Activated naive CD8-positive, alpha-beta T cell (primary cell): ENCODE measurements at regions not wholly inside any gene's neighbourhood (a gene's known extent, or its start where the extent isn't known, plus 50 kb on each side); places are given as distances from the start of the nearest gene placed in this dataset.
"Not testable (repeated sequence)": the region's sequence is repeated elsewhere in the genome, so short reads cannot be mapped to it uniquely, and the experiment has no call there.

Experiments used
- H3K27ac Mint-ChIP-seq: one replicate; pipeline ENCODE4 v1.8.0; 2021; ENCODE audit warnings: mixed read lengths
- H3K27me3 Mint-ChIP-seq: one replicate; pipeline ENCODE4 v1.8.0; 2021; ENCODE audit warnings: mixed read lengths
- H3K36me3 Mint-ChIP-seq: one replicate; pipeline ENCODE4 v1.8.0; 2021; ENCODE audit warnings: mixed read lengths
- H3K4me1 Mint-ChIP-seq: one replicate; pipeline ENCODE4 v1.8.0; 2021; ENCODE audit warnings: low read depth, mixed read lengths
- H3K4me3 Mint-ChIP-seq: one replicate; pipeline ENCODE4 v1.8.0; 2021; ENCODE audit warnings: mild to moderate bottlenecking, mixed read lengths
- H3K9me3 Mint-ChIP-seq: one replicate; pipeline ENCODE4 v1.8.0; 2021; ENCODE audit warnings: low read depth, mixed read lengths

DNA sequence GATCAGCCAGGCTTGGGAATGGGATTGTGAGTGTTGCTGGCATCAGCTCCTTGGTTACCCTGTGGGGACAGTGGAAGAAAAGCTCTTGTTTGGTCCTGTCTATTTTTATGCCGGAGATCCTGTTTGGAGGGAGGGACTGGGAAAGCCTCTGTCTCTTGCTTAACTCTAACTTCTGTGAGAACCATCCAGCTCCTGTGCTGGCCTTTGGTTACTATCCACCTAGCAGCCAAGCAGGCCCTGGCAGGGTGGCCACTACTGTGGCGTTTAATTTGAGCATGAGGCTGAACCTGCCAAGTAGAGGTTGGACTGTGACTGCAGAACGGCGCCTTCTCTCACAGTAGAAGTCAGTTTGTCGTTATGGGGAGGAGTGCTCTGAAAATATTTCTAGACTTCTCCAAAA is 193.3 kb downstream of the UTRN start:
- H3K27me3 Mint-ChIP-seq, result no peaks in the 10 kb centered on the region
- no peaks in the 10 kb centered on the region for H3K9me3 Mint-ChIP-seq
- peak overlapping the region; percentile 92 for H3K27ac Mint-ChIP-seq
- no peak overlapping the region for H3K4me3 Mint-ChIP-seq
- peaks cover 3% of the 10 kb centered on the region for H3K4me1 Mint-ChIP-seq
- H3K36me3 Mint-ChIP-seq, result peaks cover 2% of the 10 kb centered on the region

DNA sequence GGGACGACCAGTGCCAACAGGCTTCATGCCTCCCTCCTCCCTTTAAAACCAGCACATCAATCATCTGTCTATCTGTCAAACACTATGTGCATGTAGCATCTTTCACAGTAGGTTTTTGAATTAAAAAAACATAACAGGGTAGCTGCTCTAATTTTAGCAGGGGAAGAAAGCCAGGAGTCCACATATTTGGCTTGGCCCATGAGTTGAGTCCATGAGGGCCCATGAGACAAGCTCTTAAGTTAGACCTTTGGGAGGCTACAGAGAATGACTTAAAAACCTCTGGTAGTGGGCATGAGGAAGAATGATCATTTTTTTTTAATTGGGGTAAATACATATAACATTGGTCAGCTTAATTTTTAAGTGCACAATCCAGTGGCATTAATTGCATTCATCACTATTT is 194.9 kb downstream of the UTRN start:
- Mint-ChIP-seq H3K9me3 (no peaks in the 10 kb centered on the region), H3K4me1 (peaks cover 3% of the 10 kb centered on the region), H3K4me3 (no peak overlapping the region), H3K27ac (no peak overlapping the region), H3K36me3 (peaks cover 2% of the 10 kb centered on the region), H3K27me3 (no peaks in the 10 kb centered on the region)

DNA sequence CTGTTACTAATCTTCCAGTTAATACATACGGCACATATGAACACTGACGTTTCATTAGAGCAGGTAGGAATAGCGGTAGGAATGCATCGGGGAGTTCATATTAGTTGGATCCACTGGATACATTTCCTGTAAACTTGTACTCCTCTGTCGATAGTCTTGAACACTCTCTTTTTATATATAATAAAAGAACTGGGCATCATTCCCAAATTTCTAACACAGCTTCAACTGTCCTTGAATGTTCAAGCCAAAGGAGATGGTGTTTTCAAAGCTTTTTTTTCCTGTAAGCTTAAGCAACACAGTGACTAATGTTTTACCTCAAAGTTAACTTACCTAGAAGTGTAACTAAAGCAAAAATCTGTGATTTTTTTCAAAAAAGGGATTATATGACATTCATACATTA is 195.3 kb downstream of the UTRN start:
- Mint-ChIP-seq H3K36me3 (peaks cover 4% of the 10 kb centered on the region), H3K9me3 (no peaks in the 10 kb centered on the region), H3K27me3 (no peaks in the 10 kb centered on the region), H3K27ac (no peak overlapping the region), H3K4me3 (no peak overlapping the region), H3K4me1 (peaks cover 3% of the 10 kb centered on the region)

DNA sequence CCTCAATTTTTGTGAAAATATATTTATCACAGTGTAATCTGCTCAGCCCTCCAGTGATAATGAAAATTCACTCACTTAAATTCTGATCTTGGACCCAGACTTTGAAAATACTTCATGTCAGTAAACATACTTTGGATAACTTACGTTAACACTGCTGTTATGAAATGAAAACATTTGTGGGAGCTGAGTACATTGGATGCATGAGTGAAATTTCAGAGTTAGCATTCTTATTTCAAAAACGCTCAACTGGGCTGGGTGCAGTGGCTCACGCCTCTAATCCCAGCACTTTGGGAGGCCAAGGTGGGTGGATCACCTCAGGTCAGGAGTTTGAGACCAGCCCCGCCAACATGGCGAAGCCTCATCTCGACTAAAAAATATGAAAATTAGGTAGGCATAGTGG is 196.4 kb downstream of the UTRN start:
- Mint-ChIP-seq H3K27me3 (no peaks in the 10 kb centered on the region), H3K9me3 (no peaks in the 10 kb centered on the region), H3K4me3 (no peak overlapping the region), H3K4me1 (peaks cover 3% of the 10 kb centered on the region), H3K27ac (no peak overlapping the region), H3K36me3 (peaks cover 6% of the 10 kb centered on the region)

DNA sequence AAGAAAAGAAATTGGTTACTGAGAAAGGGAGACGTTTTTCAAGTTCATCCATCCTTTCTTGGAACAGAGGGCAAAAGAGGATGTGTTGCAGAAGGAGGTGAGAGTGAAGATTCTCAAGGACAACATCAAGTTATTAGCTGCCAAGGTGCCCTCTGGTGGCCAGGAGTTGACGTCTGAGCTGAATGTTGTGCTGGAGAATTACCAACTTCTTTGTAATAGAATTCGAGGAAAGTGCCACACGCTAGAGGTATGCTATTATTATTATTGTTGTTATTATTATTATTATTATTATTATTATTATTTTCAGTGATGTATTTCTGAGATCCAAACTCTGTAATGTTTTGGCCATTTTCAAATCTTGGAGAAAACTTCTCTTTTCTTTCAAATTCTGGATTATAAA is 197.0 kb downstream of the UTRN start:
- H3K4me3 Mint-ChIP-seq, result no peak overlapping the region
- H3K27me3 Mint-ChIP-seq, result no peaks in the 10 kb centered on the region
- H3K27ac Mint-ChIP-seq, result no peak overlapping the region
- no peaks in the 10 kb centered on the region for H3K9me3 Mint-ChIP-seq
- peaks cover 6% of the 10 kb centered on the region for H3K36me3 Mint-ChIP-seq
- H3K4me1 Mint-ChIP-seq, result peaks cover 3% of the 10 kb centered on the region

DNA sequence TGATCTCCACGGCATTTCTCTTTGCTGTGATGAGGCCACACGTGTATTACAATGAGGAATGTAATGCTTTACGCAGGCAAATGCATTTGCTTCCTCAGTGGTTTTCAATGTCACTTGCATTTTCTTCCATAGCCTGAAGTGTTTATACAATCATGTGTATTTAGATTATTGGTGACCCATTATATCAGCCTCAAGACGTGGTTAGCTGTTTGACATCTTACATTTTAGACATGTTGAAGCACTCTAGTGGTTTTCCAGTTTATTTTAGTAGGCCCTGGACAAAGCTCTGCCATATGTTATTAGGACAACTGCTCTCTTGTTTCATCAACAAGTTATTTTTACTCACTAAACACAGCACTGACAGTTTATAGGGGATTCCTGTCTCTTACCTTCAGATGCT is 200.4 kb downstream of the UTRN start:
- Mint-ChIP-seq H3K4me1 (peaks cover 3% of the 10 kb centered on the region), H3K27me3 (no peaks in the 10 kb centered on the region), H3K27ac (no peak overlapping the region), H3K4me3 (no peak overlapping the region), H3K36me3 (peaks cover 12% of the 10 kb centered on the region), H3K9me3 (no peaks in the 10 kb centered on the region)

DNA sequence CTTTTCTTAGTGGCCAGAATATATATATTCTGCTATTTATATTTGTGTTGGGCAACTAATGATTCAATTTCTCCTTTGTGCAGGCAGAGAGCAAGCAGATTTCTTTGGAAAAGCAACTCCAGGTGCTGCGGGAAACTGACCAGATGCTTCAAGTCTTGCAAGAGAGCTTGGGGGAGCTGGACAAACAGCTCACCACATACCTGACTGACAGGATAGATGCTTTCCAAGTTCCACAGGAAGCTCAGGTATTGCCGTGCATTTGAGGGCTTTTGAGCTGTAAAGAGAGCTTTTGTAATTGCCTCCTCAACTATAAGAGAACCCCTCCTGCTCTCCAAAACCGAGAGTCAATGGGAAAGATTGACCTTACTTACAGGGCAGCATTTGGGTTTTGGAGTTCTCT is 203.5 kb downstream of the UTRN start:
- Mint-ChIP-seq H3K9me3 (no peaks in the 10 kb centered on the region), H3K4me3 (no peak overlapping the region), H3K27ac (no peak overlapping the region), H3K36me3 (peaks cover 20% of the 10 kb centered on the region), H3K27me3 (no peaks in the 10 kb centered on the region), H3K4me1 (no peaks in the 10 kb centered on the region)

DNA sequence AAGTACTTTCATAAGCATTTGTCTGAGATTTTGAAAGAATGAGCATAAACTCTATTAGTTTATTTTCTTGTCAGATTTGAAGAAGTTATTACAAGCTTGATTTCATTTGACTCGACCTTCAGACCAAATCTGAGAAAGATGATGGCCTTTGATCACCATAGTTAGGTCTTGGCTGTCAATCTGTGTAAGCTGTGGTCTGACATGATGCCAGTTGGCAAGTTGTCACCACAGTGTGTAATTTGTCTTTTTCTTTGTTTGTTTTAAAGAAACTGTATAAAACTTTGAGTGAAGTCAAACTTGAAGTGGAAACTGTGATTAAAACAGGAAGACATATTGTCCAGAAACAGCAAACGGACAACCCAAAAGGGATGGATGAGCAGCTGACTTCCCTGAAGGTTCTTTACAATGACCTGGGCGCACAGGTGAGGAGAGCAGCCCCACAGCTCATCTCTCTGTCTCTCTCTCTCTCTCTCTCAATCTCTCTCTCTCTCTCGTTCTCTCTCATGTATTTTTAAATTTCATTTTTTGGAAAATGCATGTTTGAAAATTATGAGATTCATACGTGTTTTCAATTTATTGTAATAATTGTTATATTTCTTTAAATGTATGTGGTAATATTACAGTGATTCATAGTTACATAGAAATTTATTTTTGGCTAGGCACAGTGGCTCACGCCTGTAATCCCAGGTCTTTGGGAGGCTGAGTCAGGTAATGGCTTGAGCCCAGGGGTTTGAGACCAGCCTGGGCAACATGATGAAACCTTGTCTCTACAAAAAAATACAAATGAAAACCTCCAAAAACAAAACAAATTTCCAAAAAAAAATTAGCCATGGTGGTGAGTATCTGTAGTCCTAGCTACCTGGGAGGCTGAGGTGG is 208.1 kb downstream of the UTRN start:
- no peaks in the 10 kb centered on the region for H3K27me3 Mint-ChIP-seq
- H3K36me3 Mint-ChIP-seq, result peaks cover 23% of the 10 kb centered on the region
- H3K4me1 Mint-ChIP-seq, result peaks cover 4% of the 10 kb centered on the region
- no peak overlapping the region for H3K4me3 Mint-ChIP-seq
- H3K27ac Mint-ChIP-seq, result no peak overlapping the region
- no peaks in the 10 kb centered on the region for H3K9me3 Mint-ChIP-seq

DNA sequence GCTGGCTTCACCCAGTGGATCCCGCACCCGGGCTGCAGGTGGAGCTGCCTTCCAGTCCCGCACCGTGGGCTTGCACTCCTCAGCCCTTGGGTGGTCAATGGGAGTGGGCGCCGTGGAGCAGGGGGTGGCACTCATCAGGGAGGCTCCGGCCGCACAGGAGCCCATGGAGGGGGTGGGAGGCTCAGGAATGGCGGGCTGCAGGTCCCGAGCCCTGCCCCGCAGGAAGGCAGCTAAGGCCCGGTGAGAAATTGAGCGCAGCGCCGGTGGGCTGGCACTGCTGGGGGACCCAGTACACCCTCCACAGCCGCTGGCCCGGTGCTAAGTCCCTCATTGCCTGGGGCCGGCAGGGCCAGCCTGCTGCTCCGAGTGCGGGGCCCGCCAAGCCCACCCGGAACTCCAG is 209.9 kb downstream of the UTRN start:
- H3K27me3 Mint-ChIP-seq, H3K9me3 Mint-ChIP-seq: not testable (repeated sequence)
- peaks cover 30% of the 10 kb centered on the region for H3K36me3 Mint-ChIP-seq

DNA sequence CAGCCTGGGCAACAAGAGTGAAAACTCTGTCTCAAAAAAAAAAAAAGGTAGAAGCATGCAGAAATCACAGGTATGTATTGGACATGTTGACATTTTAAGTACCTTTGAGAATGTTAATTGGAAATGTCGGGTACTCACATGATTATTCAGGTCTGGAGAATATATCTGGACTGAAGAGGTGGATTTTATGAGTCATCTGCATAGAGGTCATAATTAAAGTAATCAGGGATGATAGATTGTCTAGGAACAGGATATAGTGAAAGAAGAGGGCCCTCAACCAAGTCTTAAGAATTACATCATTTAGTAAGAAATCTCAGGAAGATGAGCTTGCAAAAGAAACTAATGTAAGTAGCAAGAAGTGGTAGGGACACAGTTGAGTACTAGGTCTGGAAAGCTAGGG is 212.5 kb downstream of the UTRN start:
- peak overlapping the region; percentile 16 for H3K27ac Mint-ChIP-seq
- H3K4me3 Mint-ChIP-seq, result no peak overlapping the region
- H3K27me3 Mint-ChIP-seq, result no peaks in the 10 kb centered on the region
- H3K9me3 Mint-ChIP-seq, result no peaks in the 10 kb centered on the region
- H3K36me3 Mint-ChIP-seq, result peaks cover 27% of the 10 kb centered on the region
- peaks cover 16% of the 10 kb centered on the region for H3K4me1 Mint-ChIP-seq

More for the DNA sequence above, 209.9 kb downstream of the UTRN start:
- not testable (repeated sequence) for H3K4me3 Mint-ChIP-seq, H3K4me1 Mint-ChIP-seq, H3K27ac Mint-ChIP-seq

DNA sequence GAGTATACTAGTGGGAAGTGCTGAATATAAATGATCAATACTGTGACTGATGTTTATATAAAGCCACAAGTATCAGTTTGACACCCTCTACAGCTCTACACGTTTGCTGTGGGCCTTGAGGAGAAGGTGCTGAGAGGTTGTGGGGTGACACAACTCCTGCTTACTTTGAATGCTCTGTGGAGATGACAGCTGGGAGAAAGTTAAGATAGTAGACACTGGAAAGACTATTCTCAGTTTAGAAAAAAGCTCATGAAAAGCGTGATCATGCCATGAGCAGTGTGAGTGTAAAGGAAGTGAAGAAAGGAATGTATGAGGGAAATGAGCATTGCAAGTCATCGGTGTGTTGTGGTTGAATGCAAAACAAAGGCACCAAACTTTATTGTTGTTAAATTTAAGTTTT is 215.8 kb downstream of the UTRN start:
- no peaks in the 10 kb centered on the region for H3K27me3 Mint-ChIP-seq
- H3K4me1 Mint-ChIP-seq, result peaks cover 16% of the 10 kb centered on the region
- peaks cover 55% of the 10 kb centered on the region for H3K36me3 Mint-ChIP-seq
- H3K9me3 Mint-ChIP-seq, result peaks cover 15% of the 10 kb centered on the region
- H3K27ac Mint-ChIP-seq, result peak overlapping the region; percentile 43
- H3K4me3 Mint-ChIP-seq, result no peak overlapping the region

DNA sequence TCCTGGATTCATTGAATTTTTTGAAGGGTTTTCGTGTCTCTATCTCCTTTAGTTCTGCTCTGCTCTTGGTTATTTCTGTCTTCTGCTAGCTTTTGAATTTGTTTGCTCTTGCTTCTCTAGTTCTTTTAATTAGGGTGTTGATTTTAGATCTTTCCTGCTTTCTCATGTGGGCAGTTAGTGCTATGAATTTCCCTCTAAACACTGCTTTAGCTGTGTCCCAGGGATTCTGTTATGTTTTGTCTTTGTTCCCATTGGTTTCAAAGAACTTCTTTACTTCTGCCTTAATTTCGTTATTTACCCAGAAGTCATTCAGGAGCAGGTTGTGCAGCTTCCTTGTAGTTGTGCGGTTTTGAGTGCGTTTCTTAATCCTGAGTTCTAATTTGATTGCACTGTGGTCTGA is 220.1 kb downstream of the UTRN start:
- not testable (repeated sequence) for H3K4me3 Mint-ChIP-seq, H3K27me3 Mint-ChIP-seq, H3K4me1 Mint-ChIP-seq, H3K27ac Mint-ChIP-seq
- Mint-ChIP-seq H3K36me3 (peaks cover 51% of the 10 kb centered on the region), H3K9me3 (peaks cover 15% of the 10 kb centered on the region)

DNA sequence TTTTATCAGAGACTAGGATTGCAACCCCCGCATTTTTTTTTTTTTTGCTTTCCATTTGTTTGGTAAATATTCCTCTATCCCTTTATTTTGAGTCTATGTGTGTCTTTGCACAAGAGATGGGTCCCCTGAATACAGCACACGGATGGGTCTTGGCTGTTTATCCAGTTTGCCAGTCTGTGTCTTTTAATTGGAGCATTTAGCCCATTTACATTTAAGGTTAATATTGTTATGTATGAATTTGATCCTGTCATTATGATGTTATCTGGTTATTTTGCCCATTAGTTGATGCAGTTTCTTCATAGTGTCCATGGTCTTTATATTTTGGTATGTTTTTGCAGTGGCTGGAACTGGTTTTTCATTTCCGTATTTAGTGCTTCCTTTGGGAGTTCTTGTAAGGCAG is 220.9 kb downstream of the UTRN start:
- Mint-ChIP-seq H3K36me3 (peaks cover 48% of the 10 kb centered on the region), H3K9me3 (peaks cover 15% of the 10 kb centered on the region)
- not testable (repeated sequence) for H3K4me3 Mint-ChIP-seq, H3K27me3 Mint-ChIP-seq, H3K4me1 Mint-ChIP-seq, H3K27ac Mint-ChIP-seq

DNA sequence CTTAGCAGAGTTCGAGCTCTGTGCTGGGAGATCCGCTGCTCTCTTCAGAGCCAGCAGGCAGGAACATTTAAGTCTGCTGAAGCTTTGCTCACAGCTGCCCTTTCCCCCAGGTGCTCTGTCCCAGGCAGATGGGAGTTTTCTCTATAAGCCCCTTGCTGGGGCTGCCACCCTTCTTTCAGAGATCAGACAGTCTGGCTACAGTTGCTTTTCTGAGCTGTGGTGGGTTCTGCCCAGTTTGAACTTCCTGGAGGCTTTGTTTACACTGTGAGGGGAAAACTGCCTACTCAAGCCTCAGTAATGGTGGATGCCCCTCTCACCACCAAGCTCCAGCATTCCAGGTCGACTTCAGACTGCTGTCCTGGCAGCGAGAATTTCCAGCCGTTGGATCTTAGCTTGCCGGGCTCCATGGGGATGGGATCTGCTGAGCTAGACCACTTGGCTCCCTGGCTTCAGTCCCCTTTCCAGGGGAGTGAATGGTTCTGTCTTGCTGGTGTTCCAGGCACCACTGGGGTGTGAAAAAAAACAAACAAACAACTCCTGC is 222.7 kb downstream of the UTRN start:
- H3K4me1 Mint-ChIP-seq, H3K4me3 Mint-ChIP-seq, H3K27me3 Mint-ChIP-seq, H3K27ac Mint-ChIP-seq: not testable (repeated sequence)
- Mint-ChIP-seq H3K9me3 (peaks cover 15% of the 10 kb centered on the region), H3K36me3 (peaks cover 42% of the 10 kb centered on the region)

DNA sequence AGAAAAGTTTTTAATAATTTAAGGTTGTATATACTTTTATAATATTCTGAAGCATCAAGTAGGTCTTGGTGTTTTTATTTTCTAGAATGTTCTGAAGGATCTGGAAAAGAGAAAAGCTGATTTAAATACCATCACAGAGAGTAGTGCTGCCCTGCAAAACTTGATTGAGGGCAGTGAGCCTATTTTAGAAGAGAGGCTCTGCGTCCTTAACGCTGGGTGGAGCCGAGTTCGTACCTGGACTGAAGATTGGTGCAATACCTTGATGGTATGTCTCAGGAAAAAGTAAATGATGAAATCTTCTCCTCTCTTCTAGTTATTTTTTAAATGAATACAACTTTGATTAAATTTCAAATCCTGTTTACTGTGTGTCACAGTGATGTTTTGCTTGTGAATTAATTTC is 225.7 kb downstream of the UTRN start:
- Mint-ChIP-seq H3K9me3 (no peaks in the 10 kb centered on the region), H3K4me1 (peaks cover 3% of the 10 kb centered on the region), H3K4me3 (no peak overlapping the region), H3K36me3 (peaks cover 23% of the 10 kb centered on the region), H3K27ac (no peak overlapping the region), H3K27me3 (no peaks in the 10 kb centered on the region)

DNA sequence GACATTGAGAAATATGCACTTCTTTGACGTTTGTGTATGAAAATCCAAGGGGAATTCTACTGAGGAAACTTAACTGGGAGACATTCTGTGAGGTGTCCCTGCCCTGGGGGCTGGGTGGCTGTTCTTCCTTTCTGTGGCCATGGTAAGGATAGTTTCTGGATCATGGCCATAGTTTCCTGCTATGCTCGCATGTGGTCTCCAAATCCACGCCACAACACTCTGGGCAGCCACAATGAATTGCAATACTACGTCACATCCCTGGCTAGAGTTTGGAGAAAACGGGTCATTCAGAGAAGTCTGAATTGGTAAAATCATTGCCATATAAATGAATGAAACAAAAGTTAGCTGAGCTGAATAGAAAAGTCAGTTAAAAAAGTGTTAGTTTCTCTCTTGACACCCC is 230.6 kb downstream of the UTRN start:
- Mint-ChIP-seq H3K27me3 (no peaks in the 10 kb centered on the region), H3K36me3 (peaks cover 14% of the 10 kb centered on the region)

More for the DNA sequence above, 230.6 kb downstream of the UTRN start:
- Mint-ChIP-seq H3K4me3 (no peak overlapping the region), H3K27ac (no peak overlapping the region), H3K9me3 (no peaks in the 10 kb centered on the region), H3K4me1 (no peaks in the 10 kb centered on the region)
